ENCODE measurements at regions not wholly inside any gene's neighbourhood (a gene's known extent, or its start where the extent isn't known, plus 50 kb on each side); places are given as distances from the start of the nearest gene placed in this dataset.

DNA sequence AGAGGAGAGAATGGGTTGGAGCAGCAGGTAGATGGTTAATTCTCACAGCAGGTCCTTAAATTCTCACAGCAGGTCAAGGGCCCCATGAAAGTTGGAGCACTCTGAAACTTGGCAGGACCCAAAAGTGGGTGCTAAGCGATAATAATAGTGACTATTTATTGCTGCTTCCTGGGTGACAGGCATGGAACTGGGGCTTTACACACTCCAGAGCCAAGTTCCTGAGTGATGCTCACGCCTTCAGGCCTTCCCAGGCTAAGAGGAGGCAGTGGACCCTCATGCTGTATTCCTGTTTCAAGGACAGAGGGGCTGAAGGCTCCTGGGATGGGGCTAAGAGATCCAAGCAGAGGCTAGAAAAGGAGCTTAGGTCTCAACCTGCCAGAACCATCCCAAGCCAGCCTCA is 180.9 kb upstream of the VASH1 start:
- TF ChIP-seq CTCF (conservative IDR thresholded peaks at IDR 0.05 in 1 of 2, IDR thresholded peaks at IDR 0.05 in 1 of 2; ENCODE audit: low read depth in 1 of 2, low read length in 2 of 2) (no peak), EZH2 (IDR thresholded peaks at IDR 0.05; ENCODE audit: low read length, missing control alignments) (no peak)

All from fibroblast of lung (primary cell).